Stomach (tissue), 8 donors: ENCODE measurements at regions not wholly inside any gene's neighbourhood (a gene's known extent, or its start where the extent isn't known, plus 50 kb on each side); places are given as distances from the start of the nearest gene placed in this dataset.

Experiments used
- DNase-seq, 2 donors: peaks; one replicate each; pipeline versions ENCODE4 v3.0.0 to v3.0.0-alpha.2; 2013 to 2019
- H3K27ac ChIP-seq, 5 donors: fragments of 200-600 bp in 4 of 5; sonication (generic) in 4 of 5; one replicate each; pipeline ENCODE4 v1.5.1; 2013 to 2019; ENCODE audit warnings: mild to moderate bottlenecking in 1 of 5, moderate library complexity in 1 of 5
- H3K27me3 ChIP-seq, 3 donors: fragments of 200-600 bp; sonication (generic); one replicate each; pipeline ENCODE4 v1.5.1; 2017 to 2019; ENCODE audit warnings: mixed run types in 1 of 3
- H3K36me3 ChIP-seq, 4 donors: fragments of 200-600 bp; sonication (generic); 1 replicate in 3 of 4; 2 replicates in 1 of 4; pipeline ENCODE4 v1.5.1; 2016 to 2019
- H3K4me1 ChIP-seq, 4 donors: fragments of 200-600 bp; sonication (generic); one replicate each; pipeline ENCODE4 v1.5.1; 2016 to 2019
- H3K4me3 ChIP-seq, 4 donors: fragments of 200-600 bp; sonication (generic) in 3 of 4; one replicate each; pipeline ENCODE4 v1.5.1; 2016 to 2019; ENCODE audit warnings: mild to moderate bottlenecking in 1 of 4
- H3K9me3 ChIP-seq, 4 donors: fragments of 200-600 bp; sonication (generic); one replicate each; pipeline ENCODE4 v1.5.1; 2016 to 2019
- CTCF ChIP-seq, 7 experiments: fragments of 450-650 bp in 4 of 7; fragments of 200-600 bp in 3 of 7; sonication (generic) in 3 of 7; IDR thresholded peaks; one replicate each; pipeline ENCODE4 v1.5.1; 2016 to 2019; ENCODE audit warnings: antibody characterized with exemption in 7 of 7, control low read depth in 2 of 7, mild to moderate bottlenecking in 1 of 7
- EP300 ChIP-seq: sonication (generic); formaldehyde crosslinking; IDR thresholded peaks from one replicate; pipeline ENCODE4 v1.6.1; 2017; ENCODE audit warnings: antibody characterized with exemption
- POLR2A ChIP-seq, 4 donors: fragments of 450-650 bp; IDR thresholded peaks; one replicate each; pipeline ENCODE4 v1.6.1; 2016; ENCODE audit warnings: antibody characterized with exemption in 4 of 4, control low read depth in 2 of 4, mild to moderate bottlenecking in 1 of 4, moderate library complexity in 1 of 4
- POLR2AphosphoS5 ChIP-seq, 3 donors: sonication (generic); formaldehyde crosslinking; IDR thresholded peaks; one replicate each; pipeline ENCODE4 v1.6.1; 2016; ENCODE audit warnings: antibody characterized with exemption in 3 of 3
- WGBS, 5 donors: extraction: QIAGEN DNeasy Blood & Tissue Kit in 3 of 5; methylation state at CpG; one replicate each; pipeline versions ENCODE4 v1.1.5 to v1.1.7; 2013 to 2018; 5-methylcytosine and 5-hydroxymethylcytosine counted together
- intact Hi-C: fragments of 100-400 bp; cut with DNase I; formaldehyde crosslinking; loops from one replicate; pipeline ENCODE4 v1.15.1; 2023; ENCODE audit warnings: low total_unique reads
- donor health status: healthy with polysubstance abuse.
- donor health status: Bipolar disorder and iron deficiency.
- donor health status: healthy.

GRCh38 chr4:189497516-189497915 is 443.2 kb upstream of the FRG1 start:
- TF ChIP-seq EP300, result no peak
- TF ChIP-seq POLR2AphosphoS5 (IDR thresholded peaks at IDR 0.05), result no peak
- no peak for TF ChIP-seq POLR2A (IDR thresholded peaks at IDR 0.05)
- TF ChIP-seq CTCF (IDR thresholded peaks at IDR 0.05), result no peak
- Histone ChIP-seq H3K27ac (no peak overlapping the region), H3K9me3 (no peaks in the 10 kb centered on the region), H3K27me3 (peaks cover 0 to 9% (median 0%) of the 10 kb centered on the region in 3 donors), H3K4me3 (no peak overlapping the region), H3K4me1 (no peaks in the 10 kb centered on the region), H3K36me3 (no peaks in the 10 kb centered on the region)
- 52 to 66% (median 58%) methylated on average over 6 of the region's 6 CpGs for WGBS, 5 donors
- intact Hi-C loops, result no loop called here
- no peak for DNase-seq

GRCh38 chr4:189497996-189498395 is 442.7 kb upstream of the FRG1 start:
- H3K4me3 ChIP-seq, result no peak overlapping the region
- no peaks in the 10 kb centered on the region for H3K4me1 ChIP-seq
- DNase-seq, result no peak
- no peak for TF ChIP-seq EP300
- TF ChIP-seq POLR2AphosphoS5 (IDR thresholded peaks at IDR 0.05), result no peak
- TF ChIP-seq CTCF (IDR thresholded peaks at IDR 0.05), result no peak
- no peak for TF ChIP-seq POLR2A (IDR thresholded peaks at IDR 0.05)
- intact Hi-C loops, result no loop called here
- H3K27me3 ChIP-seq, result peaks cover 0 to 9% (median 0%) of the 10 kb centered on the region in 3 donors
- WGBS, 5 donors, result 77 to 86% (median 81%) methylated on average over 10 of the region's 10 CpGs
- no peaks in the 10 kb centered on the region for H3K9me3 ChIP-seq
- no peaks in the 10 kb centered on the region for H3K36me3 ChIP-seq
- H3K27ac ChIP-seq, result no peak overlapping the region

GRCh38 chr4:189498457-189498856 is 442.2 kb upstream of the FRG1 start:
- H3K9me3 ChIP-seq, result no peaks in the 10 kb centered on the region
- H3K4me3 ChIP-seq, result no peak overlapping the region
- H3K36me3 ChIP-seq, result no peaks in the 10 kb centered on the region
- no peak for TF ChIP-seq EP300
- no peak for TF ChIP-seq POLR2A (IDR thresholded peaks at IDR 0.05)
- no peak for TF ChIP-seq CTCF (IDR thresholded peaks at IDR 0.05)
- no peak for TF ChIP-seq POLR2AphosphoS5 (IDR thresholded peaks at IDR 0.05)
- H3K27me3 ChIP-seq, result peaks cover 0 to 9% (median 0%) of the 10 kb centered on the region in 3 donors
- no peak overlapping the region for H3K27ac ChIP-seq
- WGBS, 5 donors, result 38 to 58% (median 43%) methylated on average over 8 of the region's 8 CpGs
- intact Hi-C loops, result no loop called here
- DNase-seq, result no peak
- H3K4me1 ChIP-seq, result no peaks in the 10 kb centered on the region

- intact Hi-C loops, result no loop called here
- Histone ChIP-seq H3K4me3 (no peak overlapping the region), H3K9me3 (no peaks in the 10 kb centered on the region), H3K4me1 (no peaks in the 10 kb centered on the region), H3K36me3 (no peaks in the 10 kb centered on the region), H3K27me3 (peaks cover 0 to 9% (median 0%) of the 10 kb centered on the region in 3 donors), H3K27ac (no peak overlapping the region)
- 85 to 93% (median 92%) methylated on average over 7 of the region's 7 CpGs for WGBS, 5 donors
- DNase-seq, result no peak
- TF ChIP-seq EP300, result no peak
- no peak for TF ChIP-seq POLR2AphosphoS5 (IDR thresholded peaks at IDR 0.05)
- TF ChIP-seq CTCF (IDR thresholded peaks at IDR 0.05), result no peak
- TF ChIP-seq POLR2A (IDR thresholded peaks at IDR 0.05), result no peak
Measured at GRCh38 chr4:189499696-189500095, 441.0 kb upstream of the FRG1 start.
